Astrocyte of the cerebellum (primary cell): ENCODE measurements at regions not wholly inside any gene's neighbourhood (a gene's known extent, or its start where the extent isn't known, plus 50 kb on each side); places are given as distances from the start of the nearest gene placed in this dataset.

ENCODE experiments used
- DNase-seq: peaks from one replicate; pipeline ENCODE4 v3.0.0-alpha.2; 2011; ENCODE audit warnings: low read depth
- H3K4me3 ChIP-seq: 2 replicates; pipeline ENCODE4 v1.5.1; 2011; ENCODE audit warnings: mild to moderate bottlenecking, low read depth, low read length, moderate library complexity
- CTCF ChIP-seq: IDR thresholded peaks from 2 replicates; pipeline ENCODE4 v1.5.1; 2012; ENCODE audit warnings: low read length, low read depth, moderate library complexity, mild to moderate bottlenecking; ENCODE audit errors: missing control alignments
- in situ Hi-C: cut with HindIII; loops from 2 replicates; pipeline ENCODE4 v1.10.0; 2017; ENCODE audit warnings: low sequenced_read_pairs

GRCh38 chr3:23108451-23109057 lies 94.6 kb upstream of the UBE2E2 start:
- H3K4me3 ChIP-seq, result no peak overlapping the region
- no peak for TF ChIP-seq CTCF
- in situ Hi-C loops, result no loop called here
- no peak for DNase-seq

GRCh38 chr3:23111286-23111685 lies 91.8 kb upstream of the UBE2E2 start:
- in situ Hi-C loops, result no loop called here
- H3K4me3 ChIP-seq, result no peak overlapping the region
- DNase-seq, result no peak
- TF ChIP-seq CTCF, result no peak

- H3K4me3 ChIP-seq, result no peak overlapping the region
- DNase-seq, result no peak
- no peak for TF ChIP-seq CTCF
- in situ Hi-C loops, result no loop called here
Observed at GRCh38 chr3:23111797-23112196, 91.3 kb upstream of the UBE2E2 start.

- H3K4me3 ChIP-seq, result no peak overlapping the region
- in situ Hi-C loops, result no loop called here
- no peak for DNase-seq
- no peak for TF ChIP-seq CTCF
Observed at GRCh38 chr3:23112491-23112890, 90.6 kb upstream of the UBE2E2 start.

GRCh38 chr3:23113455-23114171 lies 89.5 kb upstream of the UBE2E2 start:
- H3K4me3 ChIP-seq, result no peak overlapping the region
- TF ChIP-seq CTCF, result no peak
- DNase-seq, result peak; percentile 68
- in situ Hi-C loops, result no loop called here

- no peak overlapping the region for H3K4me3 ChIP-seq
- no peak for DNase-seq
- in situ Hi-C loops, result no loop called here
- TF ChIP-seq CTCF, result no peak
Observed at GRCh38 chr3:23114432-23114831, 88.7 kb upstream of the UBE2E2 start.
